HepG2 (cell line): ENCODE measurements at regions not wholly inside any gene's neighbourhood (a gene's known extent, or its start where the extent isn't known, plus 50 kb on each side); places are given as distances from the start of the nearest gene placed in this dataset.

Experiments used
- ASH2L ChIP-seq: fragments of 300-600, 200-600 bp; sonication (generic); IDR thresholded peaks from 2 replicates; pipeline ENCODE4 v1.7.0; 2017; ENCODE audit warnings: low read depth, mild to moderate bottlenecking, moderate library complexity, mixed read lengths, low read length; ENCODE audit not compliant: insufficient read length
- ATF7-NPFF ChIP-seq: sonication (generic); formaldehyde crosslinking; IDR thresholded peaks from 2 replicates; pipeline ENCODE4 v1.8.1; 2023; ENCODE audit warnings: mild to moderate bottlenecking, low read depth, missing genetic modification reagents, moderate library complexity
- CC2D1A ChIP-seq: sonication (generic); formaldehyde crosslinking; IDR thresholded peaks from 2 replicates; pipeline ENCODE4 v1.8.1; 2023; ENCODE audit warnings: mild to moderate bottlenecking, missing genetic modification reagents
- GMEB1 ChIP-seq: sonication (generic); formaldehyde crosslinking; IDR thresholded peaks from 2 replicates; pipeline ENCODE4 v1.5.1; 2020; ENCODE audit warnings: missing genetic modification reagents, mild to moderate bottlenecking, borderline replicate concordance
- HDAC1 ChIP-seq: sonication (generic); formaldehyde crosslinking; IDR thresholded peaks from 2 replicates; pipeline ENCODE4 v1.5.1; 2020; ENCODE audit warnings: mild to moderate bottlenecking, missing genetic modification reagents
- HMG20A ChIP-seq: IDR thresholded peaks from 2 replicates; pipeline ENCODE4 v1.6.1; 2016; ENCODE audit warnings: borderline replicate concordance
- HNRNPLL ChIP-seq: fragments of 200-400 bp; formaldehyde crosslinking; IDR thresholded peaks from 2 replicates; pipeline ENCODE4 v1.6.1; 2017; ENCODE audit warnings: mild to moderate bottlenecking, low read depth, low read length; ENCODE audit not compliant: poor library complexity, severe bottlenecking
- HOXA5 ChIP-seq: sonication (generic); formaldehyde crosslinking; IDR thresholded peaks from 2 replicates; pipeline ENCODE4 v1.4.0; 2020; ENCODE audit warnings: missing genetic modification reagents
- IRX3 ChIP-seq: sonication (generic); formaldehyde crosslinking; IDR thresholded peaks from 2 replicates; pipeline ENCODE4 v1.8.1; 2023; ENCODE audit warnings: mild to moderate bottlenecking, low read depth, missing genetic modification reagents, borderline replicate concordance
- MIXL1 ChIP-seq: IDR thresholded peaks from 2 replicates; pipeline ENCODE4 v1.6.1; 2016
- ZFP1 ChIP-seq: IDR thresholded peaks from 2 replicates; pipeline ENCODE4 v1.6.1; 2016
- ZFY ChIP-seq: sonication (generic); formaldehyde crosslinking; IDR thresholded peaks from 2 replicates; pipeline ENCODE4 v1.4.0; 2020; ENCODE audit warnings: missing genetic modification reagents
- ZNF281 ChIP-seq: sonication (generic); formaldehyde crosslinking; IDR thresholded peaks from 2 replicates; pipeline ENCODE4 v1.4.0; 2020; ENCODE audit warnings: missing genetic modification reagents, borderline replicate concordance
- ZNF468 ChIP-seq: sonication (generic); formaldehyde crosslinking; IDR thresholded peaks from 2 replicates; pipeline ENCODE4 v1.8.0; 2022; ENCODE audit warnings: mild to moderate bottlenecking, moderate library complexity, missing genetic modification reagents
- TF ChIP-seq, protein P1 (sequence below): IDR thresholded peaks from 2 replicates; pipeline ENCODE4 v1.6.1; 2016; ENCODE audit warnings: low read depth

- TF ChIP-seq, protein P1, sequence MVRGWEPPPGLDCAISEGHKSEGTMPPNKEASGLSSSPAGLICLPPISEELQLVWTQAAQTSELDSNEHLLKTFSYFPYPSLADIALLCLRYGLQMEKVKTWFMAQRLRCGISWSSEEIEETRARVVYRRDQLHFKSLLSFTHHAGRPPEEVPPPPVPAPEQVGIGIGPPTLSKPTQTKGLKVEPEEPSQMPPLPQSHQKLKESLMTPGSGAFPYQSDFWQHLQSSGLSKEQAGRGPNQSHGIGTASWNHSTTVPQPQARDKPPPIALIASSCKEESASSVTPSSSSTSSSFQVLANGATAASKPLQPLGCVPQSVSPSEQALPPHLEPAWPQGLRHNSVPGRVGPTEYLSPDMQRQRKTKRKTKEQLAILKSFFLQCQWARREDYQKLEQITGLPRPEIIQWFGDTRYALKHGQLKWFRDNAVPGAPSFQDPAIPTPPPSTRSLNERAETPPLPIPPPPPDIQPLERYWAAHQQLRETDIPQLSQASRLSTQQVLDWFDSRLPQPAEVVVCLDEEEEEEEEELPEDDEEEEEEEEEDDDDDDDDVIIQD (CRISPR knock-in tag) = peak; percentile 97
- TF ChIP-seq CC2D1A (CRISPR knock-in tag) (no peak), ATF7-NPFF (no peak), HDAC1 (CRISPR knock-in tag) (peak; percentile 90), MIXL1 (peak; percentile 45; the same call in 1 of the 2 replicates), HNRNPLL (no peak), ZNF281 (CRISPR knock-in tag) (peak; percentile 48; the same call in 1 of the 2 replicates), HOXA5 (peak; percentile 58; the same call in 1 of the 2 replicates), ZFP1 (CRISPR knock-in tag) (peak; percentile 69; the same call in 1 of the 2 replicates), HMG20A (peak; percentile 94; the same call in 1 of the 2 replicates), IRX3 (no peak), ASH2L (peak; percentile 43), ZFY (CRISPR knock-in tag) (peak; percentile 45; the same call in 1 of the 2 replicates), GMEB1 (CRISPR knock-in tag) (peak; percentile 48; the same call in 1 of the 2 replicates), ZNF468 (no peak)
Measured at GRCh38 chr5:93078082-93079038, 502.7 kb downstream of the NR2F1-AS1 start (continued).
